Astrocyte of the hippocampus (primary cell): ENCODE measurements at regions not wholly inside any gene's neighbourhood (a gene's known extent, or its start where the extent isn't known, plus 50 kb on each side); places are given as distances from the start of the nearest gene placed in this dataset.

Source experiments
- DNase-seq: peaks from one replicate; pipeline ENCODE4 v3.0.0; 2011; ENCODE audit warnings: low read depth, low spot score

GRCh38 chr3:194265996-194266964, 84.8 kb downstream of the CPN2 start:
- DNase-seq = no peak

DNA sequence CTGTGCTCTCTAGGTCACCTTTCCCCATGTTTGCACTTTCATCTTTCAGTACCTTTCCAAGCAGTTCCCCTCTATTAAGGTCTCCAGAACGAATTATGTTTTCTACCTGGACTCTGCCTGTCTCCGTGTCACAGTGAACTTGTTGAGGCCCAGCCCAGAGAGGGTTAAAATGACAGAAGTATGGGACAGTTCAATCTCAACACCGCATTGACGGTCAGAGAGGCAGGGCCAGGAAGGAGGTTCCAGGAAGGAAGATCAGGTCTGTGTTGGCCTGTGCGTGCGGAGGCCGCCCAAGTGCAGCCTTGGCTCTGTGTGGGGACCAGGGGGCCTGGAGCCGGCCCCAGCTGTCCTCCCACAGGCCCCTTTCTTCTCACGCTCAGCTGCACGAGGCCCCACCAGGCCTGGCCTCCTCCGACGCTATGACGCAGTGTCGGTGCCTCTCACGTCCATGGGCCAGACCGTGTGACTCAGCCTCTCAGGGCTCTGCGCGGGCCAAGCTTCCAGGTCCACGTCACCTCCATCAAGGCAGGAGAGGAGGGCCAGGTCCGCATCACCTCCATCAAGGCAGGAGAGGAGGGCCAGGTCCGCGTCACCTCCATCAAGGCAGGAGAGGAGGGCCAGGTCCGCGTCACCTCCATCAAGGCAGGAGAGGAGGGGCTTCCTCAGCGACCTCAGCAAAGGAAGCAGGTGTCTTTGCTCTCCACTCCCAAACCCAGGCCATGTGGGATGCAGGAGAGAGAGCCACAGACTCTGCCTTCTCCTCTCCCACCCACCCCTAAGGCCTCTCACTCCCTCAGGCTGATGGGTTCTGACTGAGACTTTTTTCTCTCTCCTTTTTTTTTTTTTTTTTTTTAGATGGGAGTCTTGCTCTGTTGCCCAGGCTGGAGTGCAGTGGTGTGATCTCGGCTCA, 83.1 kb downstream of the CPN2 start:
- no peak for DNase-seq

- DNase-seq = no peak
Measured at GRCh38 chr3:194268654-194269512, 82.2 kb downstream of the CPN2 start.

GRCh38 chr3:194269610-194270145, 81.5 kb downstream of the CPN2 start:
- peak; percentile 19 for DNase-seq

DNA sequence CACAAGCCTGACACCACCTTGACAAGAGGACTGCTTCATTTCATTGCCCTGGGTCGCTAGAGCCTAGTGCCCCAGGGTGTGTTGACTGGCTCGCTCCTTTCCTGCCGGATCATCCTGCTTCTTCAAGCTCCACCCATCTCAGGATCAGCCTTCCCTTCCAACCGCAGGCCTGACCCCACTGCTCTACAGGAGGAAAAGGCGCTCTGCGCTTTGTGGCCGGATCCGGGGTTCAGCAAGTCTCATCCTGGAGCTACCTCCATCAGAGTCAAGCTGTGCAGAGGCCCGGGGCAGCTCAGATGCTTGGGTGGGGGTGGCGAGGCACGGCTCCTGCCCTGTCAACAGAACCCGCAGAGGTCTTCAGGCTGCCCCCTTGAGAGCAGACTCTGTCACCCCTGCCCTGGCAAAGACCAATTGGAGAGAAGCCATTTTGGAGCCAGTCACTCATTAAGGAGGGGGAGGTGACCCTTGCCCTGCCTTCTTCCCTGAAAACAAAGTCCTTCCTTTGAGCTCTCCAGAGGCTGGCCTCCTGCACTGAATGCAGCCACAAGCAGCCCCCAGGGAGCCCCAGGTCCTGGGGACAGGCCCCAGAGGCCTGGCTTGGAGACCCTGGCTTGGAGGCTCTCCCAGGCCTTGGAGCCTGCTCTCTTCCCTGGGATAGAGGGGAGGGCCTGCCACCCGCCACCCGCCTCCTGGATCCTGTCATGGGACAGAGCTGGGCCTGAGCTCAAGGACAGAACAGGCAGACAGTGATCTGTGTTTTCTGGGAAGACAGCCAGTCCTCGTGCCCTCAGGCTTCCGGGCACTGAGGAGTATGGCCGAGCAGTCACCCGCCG, 80.3 kb downstream of the CPN2 start:
- DNase-seq = peak; percentile 81

GRCh38 chr3:194271460-194272035, 79.6 kb downstream of the CPN2 start:
- DNase-seq = no peak

- no peak for DNase-seq
Measured at GRCh38 chr3:194272221-194272620, 78.9 kb downstream of the CPN2 start.

- DNase-seq = no peak
Measured at GRCh38 chr3:194272861-194273742, 78.0 kb downstream of the CPN2 start.

DNA sequence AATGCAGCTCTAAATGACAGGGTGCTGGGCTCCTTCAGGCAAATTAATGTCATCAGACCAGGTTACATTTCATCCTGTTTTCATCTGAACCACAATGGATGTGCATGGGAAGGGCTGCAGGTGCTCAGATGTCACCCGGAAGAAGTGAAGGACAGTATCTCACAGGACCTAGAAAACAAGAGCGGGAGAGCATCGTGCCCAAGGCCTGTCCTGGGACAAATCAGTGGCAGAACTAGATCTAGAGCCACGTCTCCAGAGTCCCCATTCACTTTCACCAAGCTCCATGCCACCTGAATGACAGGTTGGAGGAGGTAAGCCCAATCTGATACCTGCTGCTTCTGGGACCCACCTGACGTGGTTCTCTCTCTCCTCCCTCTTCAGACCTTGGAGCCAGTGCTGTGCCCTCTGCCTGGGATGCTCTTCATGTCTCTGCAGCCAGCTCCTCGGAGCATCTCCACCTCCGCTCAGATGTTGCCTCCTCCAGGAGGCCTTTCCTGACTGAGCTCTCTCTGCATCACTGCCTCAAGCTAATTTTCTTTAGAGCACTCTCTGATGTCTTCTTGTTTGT, 77.3 kb downstream of the CPN2 start:
- no peak for DNase-seq

DNA sequence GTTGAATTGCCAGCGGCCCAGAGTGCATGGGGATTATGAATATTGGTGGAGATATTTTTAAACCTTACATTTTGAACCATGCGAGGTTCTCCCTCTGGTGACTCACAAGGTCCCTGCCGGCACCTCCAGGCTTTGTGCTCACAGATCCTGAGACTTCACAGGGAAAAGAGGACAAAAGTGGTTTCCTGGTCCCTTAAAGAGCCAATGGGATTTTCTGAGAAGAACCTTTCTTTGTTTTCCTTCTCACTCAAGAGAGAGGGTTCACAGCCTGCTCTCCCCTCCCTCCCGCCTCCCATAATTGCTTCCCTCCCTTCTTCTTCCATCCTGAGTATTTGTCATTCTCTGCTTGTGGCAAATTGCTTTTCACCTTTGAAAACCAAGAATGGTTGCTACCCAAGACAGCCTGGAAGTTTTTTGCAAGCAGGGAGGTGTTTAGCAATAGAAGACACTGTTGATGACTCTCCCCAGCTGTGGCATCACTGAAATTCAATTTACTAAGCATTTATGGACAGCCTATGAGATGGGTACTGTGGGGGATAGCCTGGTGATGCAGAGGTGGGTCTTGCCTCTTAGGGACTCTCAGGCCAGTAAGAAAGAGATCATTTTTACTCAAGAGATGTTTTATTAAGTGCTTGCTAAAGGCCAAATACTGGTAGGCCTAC, 76.6 kb downstream of the CPN2 start:
- peak; percentile 36 for DNase-seq

- no peak for DNase-seq
Measured at GRCh38 chr3:194275291-194275690, 75.8 kb downstream of the CPN2 start.

- no peak for DNase-seq
Measured at GRCh38 chr3:194275721-194276120, 75.4 kb downstream of the CPN2 start.

DNA sequence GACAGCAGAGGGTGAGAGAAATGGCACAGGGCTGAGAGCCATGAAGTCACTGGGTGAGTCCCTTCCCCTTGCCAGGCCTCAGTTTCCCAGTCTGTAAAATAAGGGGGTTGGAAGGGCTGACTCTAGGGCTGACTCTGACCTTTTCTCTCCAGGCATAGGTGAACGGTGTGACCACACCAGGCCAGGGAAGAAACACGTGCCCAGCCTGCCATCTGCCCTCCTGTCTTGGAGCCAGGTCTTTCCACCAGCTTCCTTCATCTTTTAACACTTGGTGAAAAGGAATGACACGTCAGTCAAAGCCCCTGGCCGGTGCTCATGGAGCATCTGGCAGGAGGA, 74.4 kb downstream of the CPN2 start:
- DNase-seq = no peak

GRCh38 chr3:194277104-194277785, 73.9 kb downstream of the CPN2 start:
- peak; percentile 91 for DNase-seq

- peak; percentile 77 for DNase-seq
Measured at GRCh38 chr3:194277786-194278130, 73.4 kb downstream of the CPN2 start.

DNA sequence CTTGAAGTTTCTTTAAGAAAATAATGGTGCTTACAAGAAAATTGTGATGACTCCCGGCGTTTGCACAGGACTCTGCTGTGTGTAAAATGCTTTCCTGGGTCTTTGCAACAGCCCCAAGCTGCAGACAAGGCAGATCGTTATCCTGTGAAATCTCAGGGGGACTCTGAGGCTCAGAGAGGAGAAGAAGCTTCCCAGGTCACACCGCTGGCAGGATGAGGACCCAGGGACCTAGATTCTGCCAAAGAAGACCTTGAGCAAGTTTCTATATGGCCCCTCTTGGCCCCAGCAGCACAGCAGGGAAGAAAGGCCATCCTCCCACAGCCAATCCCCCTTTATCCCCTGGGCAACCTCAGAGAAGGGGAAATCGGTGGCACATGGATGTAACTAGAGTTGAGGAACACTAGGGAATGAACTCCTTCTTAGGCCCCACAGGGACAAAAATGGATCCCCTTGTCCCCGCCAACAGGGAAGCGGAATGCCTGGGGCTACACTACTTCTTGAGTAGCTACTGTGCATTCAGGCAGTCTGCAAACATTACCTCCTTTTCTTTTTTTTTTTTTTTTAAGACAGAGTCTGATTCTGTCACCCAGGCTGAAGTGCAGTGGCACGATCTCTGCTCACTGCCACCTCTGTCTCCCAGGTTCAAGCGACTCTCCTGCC, 72.8 kb downstream of the CPN2 start:
- no peak for DNase-seq

- DNase-seq = no peak
Measured at GRCh38 chr3:194279101-194279500, 72.0 kb downstream of the CPN2 start.
